ENCODE measurements at regions not wholly inside any gene's neighbourhood (a gene's known extent, or its start where the extent isn't known, plus 50 kb on each side); places are given as distances from the start of the nearest gene placed in this dataset.

DNA sequence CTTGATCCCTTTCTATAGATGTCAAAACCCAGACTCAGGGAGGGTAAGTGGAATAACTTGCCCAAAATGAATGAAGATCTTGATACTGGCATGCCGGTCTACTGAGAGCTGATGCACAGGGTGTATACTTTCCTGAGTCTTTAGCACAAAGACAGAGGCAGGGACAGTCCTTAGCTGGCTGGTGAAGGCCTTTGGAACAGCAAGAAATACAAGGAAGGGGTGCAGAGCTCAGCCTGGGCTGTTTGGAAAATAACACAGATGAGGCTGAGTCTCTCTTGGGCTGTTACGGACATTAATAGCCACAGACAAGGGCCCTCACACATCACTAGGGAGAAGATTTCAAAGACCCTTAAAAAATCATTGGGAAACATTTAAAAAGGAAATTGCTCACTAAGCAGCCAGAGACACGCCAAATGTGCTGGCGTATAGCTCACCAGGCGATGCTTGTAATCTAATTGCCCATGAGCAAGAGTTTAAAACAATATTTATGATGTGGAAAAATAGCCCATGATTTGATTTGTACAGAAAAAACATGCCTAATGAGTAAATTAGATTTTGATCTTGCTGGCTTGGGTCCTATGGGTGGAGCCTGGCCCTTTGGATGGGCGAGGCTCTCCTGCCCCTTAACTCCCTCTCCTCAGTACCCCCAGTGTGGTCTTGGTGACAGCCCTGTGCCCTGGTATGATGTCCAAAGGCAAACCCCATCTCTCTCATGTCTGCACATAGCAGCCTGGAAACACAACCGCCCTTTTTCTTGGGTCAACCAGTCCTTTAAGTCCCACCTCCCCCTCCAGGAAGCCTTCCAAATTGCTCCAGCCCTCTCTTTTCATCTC is 81.8 kb upstream of the MRPS22 start:
- no peaks in the 10 kb centered on the region for H3K4me1 ChIP-seq (ENCODE audit: control insufficient read depth in 1 of 2, insufficient read depth in 2 of 2, low read length in 2 of 2)
- H4K8ac ChIP-seq (ENCODE audit: low read depth, low read length): no peak overlapping the region
- DNase-seq: no peak
- no peak overlapping the region for H2BK120ac ChIP-seq (ENCODE audit: insufficient read depth, low read length, poor library complexity)
- no peak overlapping the region for H3K23ac ChIP-seq (ENCODE audit: low read length)
- H3K27me3 ChIP-seq (ENCODE audit: insufficient read depth, low read length): no peaks in the 10 kb centered on the region
- no peak overlapping the region for H2BK12ac ChIP-seq (ENCODE audit: low read length)
- H3K4me3 ChIP-seq (ENCODE audit: low read depth, low read length): no peak overlapping the region
- no peaks in the 10 kb centered on the region for H3K36me3 ChIP-seq (ENCODE audit: control insufficient read depth in 1 of 2, insufficient read depth in 2 of 2, low read length in 2 of 2)
- no CpG with 5 or more reads among the region's 7 CpGs for WGBS (ENCODE audit: extremely low coverage, insufficient coverage, insufficient read length)
- no peak overlapping the region for H3K14ac ChIP-seq (ENCODE audit: low read length)
- H2BK5ac ChIP-seq (ENCODE audit: low read depth, low read length, poor library complexity): no peak overlapping the region
- H4K12ac ChIP-seq (ENCODE audit: low read depth, low read length): no peak overlapping the region
- H3K9ac ChIP-seq (ENCODE audit: low read length): no peak overlapping the region
- no peak overlapping the region for H2AK5ac ChIP-seq (ENCODE audit: low read length)
- H3K18ac ChIP-seq (ENCODE audit: low read length): no peak overlapping the region
- no peak overlapping the region for H2AFZ ChIP-seq (ENCODE audit: insufficient read depth, low read length, poor library complexity)
- no peaks in the 10 kb centered on the region for H3K9me3 ChIP-seq (ENCODE audit: insufficient read depth, low read depth, low read length)
- H3K27ac ChIP-seq (ENCODE audit: low read depth, low read length): no peak overlapping the region
- no peak overlapping the region for H3K4ac ChIP-seq (ENCODE audit: low read depth, low read length)
- H3K4me2 ChIP-seq (ENCODE audit: low read length): no peak overlapping the region
- no peak overlapping the region for H4K91ac ChIP-seq (ENCODE audit: low read depth, low read length)
- H3K79me1 ChIP-seq (ENCODE audit: low read length): no peaks in the 10 kb centered on the region
- H3K79me2 ChIP-seq (ENCODE audit: control insufficient read depth, insufficient read depth, low read length, poor library complexity): no peaks in the 10 kb centered on the region

DNA sequence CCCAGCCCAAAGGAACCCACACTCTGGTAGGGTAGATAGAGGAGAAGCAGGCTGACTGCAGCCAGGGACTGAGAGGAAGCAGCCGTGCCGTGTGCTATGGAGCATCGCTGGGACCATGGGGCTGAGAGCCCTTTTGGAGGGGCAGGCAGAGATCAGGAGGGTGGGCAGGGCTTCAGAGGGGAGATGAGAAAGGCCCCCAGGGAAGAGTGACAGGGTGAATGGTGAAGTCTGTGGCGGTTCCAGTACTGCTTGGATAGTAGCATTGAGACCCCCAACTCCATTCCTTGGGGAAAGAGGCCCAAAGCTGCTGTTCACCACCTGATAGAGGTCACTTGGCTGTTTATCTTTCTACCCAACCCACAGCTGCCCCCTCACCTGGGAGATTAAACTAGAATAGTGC is 80.0 kb upstream of the MRPS22 start:
- no CpG with 5 or more reads among the region's 4 CpGs for WGBS (ENCODE audit: extremely low coverage, insufficient coverage, insufficient read length)
- Histone ChIP-seq H3K4ac (ENCODE audit: low read depth, low read length) (no peak overlapping the region), H3K4me2 (ENCODE audit: low read length) (no peak overlapping the region), H3K4me1 (ENCODE audit: control insufficient read depth in 1 of 2, insufficient read depth in 2 of 2, low read length in 2 of 2) (no peaks in the 10 kb centered on the region), H2BK5ac (ENCODE audit: low read depth, low read length, poor library complexity) (no peak overlapping the region), H3K14ac (ENCODE audit: low read length) (no peak overlapping the region), H3K79me1 (ENCODE audit: low read length) (no peaks in the 10 kb centered on the region), H2BK12ac (ENCODE audit: low read length) (no peak overlapping the region), H3K79me2 (ENCODE audit: control insufficient read depth, insufficient read depth, low read length, poor library complexity) (no peaks in the 10 kb centered on the region), H4K8ac (ENCODE audit: low read depth, low read length) (no peak overlapping the region), H3K27ac (ENCODE audit: low read depth, low read length) (no peak overlapping the region), H2AFZ (ENCODE audit: insufficient read depth, low read length, poor library complexity) (no peak overlapping the region), H3K18ac (ENCODE audit: low read length) (no peak overlapping the region), H2BK120ac (ENCODE audit: insufficient read depth, low read length, poor library complexity) (no peak overlapping the region), H4K12ac (ENCODE audit: low read depth, low read length) (no peak overlapping the region), H3K4me3 (ENCODE audit: low read depth, low read length) (no peak overlapping the region), H3K9me3 (ENCODE audit: insufficient read depth, low read depth, low read length) (no peaks in the 10 kb centered on the region), H3K23ac (ENCODE audit: low read length) (no peak overlapping the region), H3K9ac (ENCODE audit: low read length) (no peak overlapping the region), H3K36me3 (ENCODE audit: control insufficient read depth in 1 of 2, insufficient read depth in 2 of 2, low read length in 2 of 2) (no peaks in the 10 kb centered on the region), H2AK5ac (ENCODE audit: low read length) (no peak overlapping the region), H3K27me3 (ENCODE audit: insufficient read depth, low read length) (no peaks in the 10 kb centered on the region), H4K91ac (ENCODE audit: low read depth, low read length) (no peak overlapping the region)
- DNase-seq: no peak

DNA sequence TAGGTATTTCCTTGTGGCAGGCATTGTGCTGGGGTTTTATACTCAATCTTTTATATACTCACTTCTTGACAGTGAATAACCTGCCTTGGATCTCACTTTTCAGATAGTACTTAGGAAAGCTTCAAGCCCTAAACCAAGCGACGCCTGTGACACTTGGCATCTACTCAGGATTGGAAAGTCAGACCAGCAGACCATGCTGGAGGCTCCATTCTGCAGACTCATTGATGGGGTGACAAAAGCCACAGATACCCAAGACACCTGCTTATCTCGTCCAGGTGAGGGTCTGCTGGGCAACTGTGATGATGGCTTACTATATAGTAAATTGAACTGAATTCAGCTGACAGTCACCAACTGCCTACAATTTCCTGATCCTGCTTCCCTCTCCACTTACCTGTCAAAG is 79.4 kb upstream of the MRPS22 start:
- Histone ChIP-seq H3K18ac (ENCODE audit: low read length) (no peak overlapping the region), H3K79me1 (ENCODE audit: low read length) (no peaks in the 10 kb centered on the region), H3K36me3 (ENCODE audit: control insufficient read depth in 1 of 2, insufficient read depth in 2 of 2, low read length in 2 of 2) (no peaks in the 10 kb centered on the region), H2BK5ac (ENCODE audit: low read depth, low read length, poor library complexity) (no peak overlapping the region), H2AFZ (ENCODE audit: insufficient read depth, low read length, poor library complexity) (no peak overlapping the region), H2BK120ac (ENCODE audit: insufficient read depth, low read length, poor library complexity) (no peak overlapping the region), H3K27me3 (ENCODE audit: insufficient read depth, low read length) (no peaks in the 10 kb centered on the region), H2AK5ac (ENCODE audit: low read length) (no peak overlapping the region), H3K27ac (ENCODE audit: low read depth, low read length) (no peak overlapping the region), H2BK12ac (ENCODE audit: low read length) (no peak overlapping the region), H3K9ac (ENCODE audit: low read length) (no peak overlapping the region), H3K4ac (ENCODE audit: low read depth, low read length) (no peak overlapping the region), H3K4me3 (ENCODE audit: low read depth, low read length) (no peak overlapping the region), H3K9me3 (ENCODE audit: insufficient read depth, low read depth, low read length) (no peaks in the 10 kb centered on the region), H3K4me1 (ENCODE audit: control insufficient read depth in 1 of 2, insufficient read depth in 2 of 2, low read length in 2 of 2) (no peaks in the 10 kb centered on the region), H3K23ac (ENCODE audit: low read length) (no peak overlapping the region), H4K8ac (ENCODE audit: low read depth, low read length) (no peak overlapping the region), H4K91ac (ENCODE audit: low read depth, low read length) (no peak overlapping the region), H3K4me2 (ENCODE audit: low read length) (no peak overlapping the region), H3K79me2 (ENCODE audit: control insufficient read depth, insufficient read depth, low read length, poor library complexity) (no peaks in the 10 kb centered on the region), H4K12ac (ENCODE audit: low read depth, low read length) (no peak overlapping the region), H3K14ac (ENCODE audit: low read length) (no peak overlapping the region)
- no peak for DNase-seq
- WGBS (ENCODE audit: extremely low coverage, insufficient coverage, insufficient read length): no CpG with 5 or more reads among the region's 3 CpGs

DNA sequence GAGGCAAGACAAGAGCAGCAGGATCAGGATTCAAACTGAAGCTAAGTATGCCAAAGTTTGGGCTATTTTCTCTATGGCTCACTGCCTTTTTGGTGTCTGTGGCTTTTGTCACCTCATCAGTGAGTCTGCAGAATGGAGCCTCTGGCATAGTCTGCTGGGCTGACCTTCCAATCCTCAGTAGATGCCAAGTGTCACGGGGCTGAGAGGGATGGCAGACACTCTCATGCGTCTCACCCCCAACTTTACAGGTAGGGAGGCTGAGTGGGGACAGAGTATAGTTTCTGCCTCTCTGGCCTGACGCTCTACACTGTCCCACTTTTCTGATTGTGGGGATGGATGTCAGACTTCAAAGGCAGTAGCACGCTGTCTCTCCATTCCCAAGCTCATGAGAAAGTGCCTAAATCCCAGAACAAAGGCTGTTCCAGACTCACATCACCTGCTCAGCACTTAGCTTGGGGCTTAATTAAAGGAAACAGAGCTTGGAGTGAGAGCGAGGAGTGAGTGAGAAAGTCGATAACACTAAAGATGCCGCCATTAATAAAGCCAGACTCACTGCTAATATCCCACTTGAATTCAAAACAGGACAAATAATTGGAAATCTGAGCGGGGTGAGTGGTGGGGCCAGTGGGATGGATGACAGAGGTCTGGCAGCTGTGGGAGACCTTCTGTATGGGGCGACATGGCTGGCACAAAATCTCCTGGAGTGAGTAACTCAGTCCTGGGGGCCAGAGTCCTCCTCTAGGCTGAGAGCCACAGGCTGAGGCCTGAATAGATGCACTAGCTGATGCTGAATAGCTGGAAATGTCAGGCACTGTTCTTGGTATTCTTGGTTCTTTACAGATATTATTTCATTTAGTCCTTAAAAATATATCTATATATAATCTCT is 78.4 kb upstream of the MRPS22 start:
- WGBS (ENCODE audit: extremely low coverage, insufficient coverage, insufficient read length): no CpG with 5 or more reads among the region's 9 CpGs
- Histone ChIP-seq H2AK5ac (ENCODE audit: low read length) (no peak overlapping the region), H2AFZ (ENCODE audit: insufficient read depth, low read length, poor library complexity) (no peak overlapping the region), H3K4me2 (ENCODE audit: low read length) (no peak overlapping the region), H3K4me1 (ENCODE audit: control insufficient read depth in 1 of 2, insufficient read depth in 2 of 2, low read length in 2 of 2) (no peaks in the 10 kb centered on the region), H2BK12ac (ENCODE audit: low read length) (no peak overlapping the region), H2BK120ac (ENCODE audit: insufficient read depth, low read length, poor library complexity) (no peak overlapping the region), H3K79me2 (ENCODE audit: control insufficient read depth, insufficient read depth, low read length, poor library complexity) (no peaks in the 10 kb centered on the region), H3K4me3 (ENCODE audit: low read depth, low read length) (no peak overlapping the region), H4K91ac (ENCODE audit: low read depth, low read length) (no peak overlapping the region), H3K27ac (ENCODE audit: low read depth, low read length) (no peak overlapping the region), H3K27me3 (ENCODE audit: insufficient read depth, low read length) (no peaks in the 10 kb centered on the region), H3K36me3 (ENCODE audit: control insufficient read depth in 1 of 2, insufficient read depth in 2 of 2, low read length in 2 of 2) (no peaks in the 10 kb centered on the region), H3K9ac (ENCODE audit: low read length) (no peak overlapping the region), H4K12ac (ENCODE audit: low read depth, low read length) (no peak overlapping the region), H3K4ac (ENCODE audit: low read depth, low read length) (no peak overlapping the region), H3K18ac (ENCODE audit: low read length) (no peak overlapping the region), H3K9me3 (ENCODE audit: insufficient read depth, low read depth, low read length) (no peaks in the 10 kb centered on the region), H3K23ac (ENCODE audit: low read length) (no peak overlapping the region), H4K8ac (ENCODE audit: low read depth, low read length) (no peak overlapping the region), H3K79me1 (ENCODE audit: low read length) (no peaks in the 10 kb centered on the region), H3K14ac (ENCODE audit: low read length) (no peak overlapping the region), H2BK5ac (ENCODE audit: low read depth, low read length, poor library complexity) (no peak overlapping the region)
- DNase-seq: no peak
